Liver (tissue), 8 donors: ENCODE measurements at regions not wholly inside any gene's neighbourhood (a gene's known extent, or its start where the extent isn't known, plus 50 kb on each side); places are given as distances from the start of the nearest gene placed in this dataset.

Source experiments
- DNase-seq: peaks from one replicate; pipeline ENCODE4 v3.0.0-alpha.2; 2017; ENCODE audit warnings: low spot score
- H3K27ac ChIP-seq, 2 donors: one replicate each; pipeline ENCODE4 v1.7.0; 2013; ENCODE audit warnings: inconsistent platforms in 2 of 2, low read length in 2 of 2, control low read depth in 1 of 2, low read depth in 1 of 2, mild to moderate bottlenecking in 1 of 2
- H3K27me3 ChIP-seq, 4 donors: one replicate each; pipeline versions ENCODE4 v1.6.1 to v1.7.0; 2013; ENCODE audit warnings: low read length in 3 of 4, inconsistent platforms in 1 of 4, mild to moderate bottlenecking in 1 of 4, moderate library complexity in 1 of 4; ENCODE audit not compliant: control insufficient read depth in 4 of 4, insufficient read depth in 4 of 4
- H3K36me3 ChIP-seq, 4 donors: one replicate each; pipeline versions ENCODE4 v1.6.1 to v1.7.0; 2013; ENCODE audit warnings: low read length in 3 of 4, mild to moderate bottlenecking in 3 of 4, low read depth in 1 of 4, moderate library complexity in 1 of 4; ENCODE audit not compliant: control insufficient read depth in 4 of 4, insufficient read depth in 3 of 4
- H3K4me1 ChIP-seq, 4 donors: one replicate each; pipeline versions ENCODE4 v1.6.1 to v1.7.0; 2013; ENCODE audit warnings: low read length in 3 of 4, mild to moderate bottlenecking in 3 of 4, moderate library complexity in 1 of 4; ENCODE audit not compliant: control insufficient read depth in 4 of 4, insufficient read depth in 4 of 4
- H3K4me3 ChIP-seq, 3 donors: one replicate each; pipeline versions ENCODE4 v1.6.1 to v1.7.0; 2013; ENCODE audit warnings: low read length in 3 of 3, control low read depth in 1 of 3, low read depth in 1 of 3, mild to moderate bottlenecking in 1 of 3
- H3K9ac ChIP-seq, 2 donors: one replicate each; pipeline ENCODE4 v1.7.0; 2013; ENCODE audit warnings: low read length in 2 of 2, mild to moderate bottlenecking in 2 of 2, moderate library complexity in 2 of 2, control low read depth in 1 of 2, low read depth in 1 of 2
- H3K9me3 ChIP-seq, 4 donors: one replicate each; pipeline versions ENCODE4 v1.6.1 to v1.7.0; 2013; ENCODE audit warnings: low read length in 3 of 4; ENCODE audit not compliant: control insufficient read depth in 4 of 4
- FOXA1 ChIP-seq: IDR thresholded peaks from 2 replicates; pipeline ENCODE4 v1.6.1; 2016; ENCODE audit warnings: antibody characterized with exemption
- FOXA2 ChIP-seq: IDR thresholded peaks from 2 replicates; pipeline ENCODE4 v1.6.1; 2016; ENCODE audit warnings: antibody characterized with exemption
- HNF4A ChIP-seq, 2 donors: conservative IDR thresholded peaks; 2 replicates each; pipeline ENCODE4 v1.6.1; 2016; ENCODE audit warnings: antibody characterized with exemption in 2 of 2, mild to moderate bottlenecking in 2 of 2
- HNF4G ChIP-seq: IDR thresholded peaks from 2 replicates; pipeline ENCODE4 v1.6.1; 2016; ENCODE audit warnings: antibody characterized with exemption
- JUND ChIP-seq, 2 donors: IDR thresholded peaks; 2 replicates each; pipeline ENCODE4 v1.6.1; 2016; ENCODE audit warnings: antibody characterized with exemption in 2 of 2
- MAX ChIP-seq: IDR thresholded peaks from 2 replicates; pipeline ENCODE4 v1.6.1; 2016; ENCODE audit warnings: antibody characterized with exemption
- NR2F2 ChIP-seq: IDR thresholded peaks from 2 replicates; pipeline ENCODE4 v1.6.1; 2016; ENCODE audit warnings: antibody characterized with exemption
- RAD21 ChIP-seq, 2 donors: IDR thresholded peaks; 2 replicates each; pipeline ENCODE4 v1.6.1; 2016; ENCODE audit warnings: antibody characterized with exemption in 2 of 2, mild to moderate bottlenecking in 2 of 2
- SP1 ChIP-seq: IDR thresholded peaks from 2 replicates; pipeline ENCODE4 v1.6.1; 2018; ENCODE audit warnings: antibody characterized with exemption, mild to moderate bottlenecking
- YY1 ChIP-seq: IDR thresholded peaks from 2 replicates; pipeline ENCODE4 v1.6.1; 2016; ENCODE audit warnings: antibody characterized with exemption, mild to moderate bottlenecking
- WGBS: extraction: QIAGEN DNeasy Blood & Tissue Kit; methylation state at CpG from one replicate; pipeline ENCODE4 v1.1.7; 2013; 5-methylcytosine and 5-hydroxymethylcytosine counted together
- TF ChIP-seq, protein P1 (sequence below): IDR thresholded peaks from 2 replicates; pipeline ENCODE4 v1.6.1; 2016; ENCODE audit warnings: antibody characterized with exemption
- TF ChIP-seq, protein P2 (sequence below): fragments of 150-350 bp; IDR thresholded peaks from 2 replicates; pipeline ENCODE4 v1.5.1; 2017; ENCODE audit warnings: improper control_type of control experiment, low read depth, low read length; ENCODE audit not compliant: missing input control
- TF ChIP-seq, protein P3 (sequence below): IDR thresholded peaks from 2 replicates; pipeline ENCODE4 v1.6.1; 2016; ENCODE audit warnings: antibody characterized with exemption, mild to moderate bottlenecking
- TF ChIP-seq, protein P4 (sequence below): IDR thresholded peaks from 2 replicates; pipeline ENCODE4 v1.6.1; 2016; ENCODE audit warnings: antibody characterized with exemption
- donor health status: healthy.
- donor health status: healthy.
- donor health status: healthy.
- donor health status: healthy.
- donor health status: healthy.

DNA sequence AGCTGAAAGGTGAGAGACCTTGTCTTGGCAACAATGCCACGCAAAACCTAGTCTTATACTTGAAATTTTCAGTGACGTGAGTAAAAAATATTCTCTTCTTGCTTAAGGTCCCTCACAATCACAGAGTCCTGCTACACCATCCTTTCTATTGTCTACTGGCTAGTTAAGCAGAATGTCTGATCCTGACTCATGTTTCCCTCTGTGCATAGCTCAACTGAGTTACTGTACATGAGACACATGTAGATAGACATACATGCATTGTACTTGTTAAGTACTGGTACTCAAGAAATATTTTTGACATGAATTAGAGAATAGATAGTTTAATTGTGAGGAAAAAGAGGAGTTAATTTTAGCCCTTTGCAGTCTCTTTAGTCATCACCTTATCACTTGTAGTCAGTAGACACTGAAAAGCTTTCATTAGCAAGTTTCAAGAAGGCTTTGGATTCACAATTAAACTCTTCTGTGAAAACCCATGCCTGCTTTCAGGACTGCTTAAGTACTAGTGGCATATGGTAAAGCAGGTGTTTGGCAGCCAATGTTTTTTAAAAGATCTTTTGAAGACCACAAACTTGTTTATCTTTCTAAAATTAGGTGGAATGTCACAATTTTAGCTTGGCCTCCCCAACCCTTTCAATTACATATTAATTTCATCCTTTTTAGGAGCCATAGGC is 158.7 kb upstream of the CCDC150 start (continued):
- no peak for TF ChIP-seq FOXA1
- no peak for TF ChIP-seq JUND (IDR thresholded peaks at IDR 0.05)
- TF ChIP-seq FOXA2, result no peak
- no peak for TF ChIP-seq SP1

GRCh38 chr2:196481324-196481697 is 158.2 kb upstream of the CCDC150 start:
- TF ChIP-seq NR2F2 (no peak), JUND (IDR thresholded peaks at IDR 0.05) (no peak), MAX (no peak)
- TF ChIP-seq, protein P1, sequence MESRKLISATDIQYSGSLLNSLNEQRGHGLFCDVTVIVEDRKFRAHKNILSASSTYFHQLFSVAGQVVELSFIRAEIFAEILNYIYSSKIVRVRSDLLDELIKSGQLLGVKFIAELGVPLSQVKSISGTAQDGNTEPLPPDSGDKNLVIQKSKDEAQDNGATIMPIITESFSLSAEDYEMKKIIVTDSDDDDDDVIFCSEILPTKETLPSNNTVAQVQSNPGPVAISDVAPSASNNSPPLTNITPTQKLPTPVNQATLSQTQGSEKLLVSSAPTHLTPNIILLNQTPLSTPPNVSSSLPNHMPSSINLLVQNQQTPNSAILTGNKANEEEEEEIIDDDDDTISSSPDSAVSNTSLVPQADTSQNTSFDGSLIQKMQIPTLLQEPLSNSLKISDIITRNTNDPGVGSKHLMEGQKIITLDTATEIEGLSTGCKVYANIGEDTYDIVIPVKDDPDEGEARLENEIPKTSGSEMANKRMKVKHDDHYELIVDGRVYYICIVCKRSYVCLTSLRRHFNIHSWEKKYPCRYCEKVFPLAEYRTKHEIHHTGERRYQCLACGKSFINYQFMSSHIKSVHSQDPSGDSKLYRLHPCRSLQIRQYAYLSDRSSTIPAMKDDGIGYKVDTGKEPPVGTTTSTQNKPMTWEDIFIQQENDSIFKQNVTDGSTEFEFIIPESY, result no peak
- TF ChIP-seq, protein P2, sequence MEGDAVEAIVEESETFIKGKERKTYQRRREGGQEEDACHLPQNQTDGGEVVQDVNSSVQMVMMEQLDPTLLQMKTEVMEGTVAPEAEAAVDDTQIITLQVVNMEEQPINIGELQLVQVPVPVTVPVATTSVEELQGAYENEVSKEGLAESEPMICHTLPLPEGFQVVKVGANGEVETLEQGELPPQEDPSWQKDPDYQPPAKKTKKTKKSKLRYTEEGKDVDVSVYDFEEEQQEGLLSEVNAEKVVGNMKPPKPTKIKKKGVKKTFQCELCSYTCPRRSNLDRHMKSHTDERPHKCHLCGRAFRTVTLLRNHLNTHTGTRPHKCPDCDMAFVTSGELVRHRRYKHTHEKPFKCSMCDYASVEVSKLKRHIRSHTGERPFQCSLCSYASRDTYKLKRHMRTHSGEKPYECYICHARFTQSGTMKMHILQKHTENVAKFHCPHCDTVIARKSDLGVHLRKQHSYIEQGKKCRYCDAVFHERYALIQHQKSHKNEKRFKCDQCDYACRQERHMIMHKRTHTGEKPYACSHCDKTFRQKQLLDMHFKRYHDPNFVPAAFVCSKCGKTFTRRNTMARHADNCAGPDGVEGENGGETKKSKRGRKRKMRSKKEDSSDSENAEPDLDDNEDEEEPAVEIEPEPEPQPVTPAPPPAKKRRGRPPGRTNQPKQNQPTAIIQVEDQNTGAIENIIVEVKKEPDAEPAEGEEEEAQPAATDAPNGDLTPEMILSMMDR, result no peak
- TF ChIP-seq, protein P3, sequence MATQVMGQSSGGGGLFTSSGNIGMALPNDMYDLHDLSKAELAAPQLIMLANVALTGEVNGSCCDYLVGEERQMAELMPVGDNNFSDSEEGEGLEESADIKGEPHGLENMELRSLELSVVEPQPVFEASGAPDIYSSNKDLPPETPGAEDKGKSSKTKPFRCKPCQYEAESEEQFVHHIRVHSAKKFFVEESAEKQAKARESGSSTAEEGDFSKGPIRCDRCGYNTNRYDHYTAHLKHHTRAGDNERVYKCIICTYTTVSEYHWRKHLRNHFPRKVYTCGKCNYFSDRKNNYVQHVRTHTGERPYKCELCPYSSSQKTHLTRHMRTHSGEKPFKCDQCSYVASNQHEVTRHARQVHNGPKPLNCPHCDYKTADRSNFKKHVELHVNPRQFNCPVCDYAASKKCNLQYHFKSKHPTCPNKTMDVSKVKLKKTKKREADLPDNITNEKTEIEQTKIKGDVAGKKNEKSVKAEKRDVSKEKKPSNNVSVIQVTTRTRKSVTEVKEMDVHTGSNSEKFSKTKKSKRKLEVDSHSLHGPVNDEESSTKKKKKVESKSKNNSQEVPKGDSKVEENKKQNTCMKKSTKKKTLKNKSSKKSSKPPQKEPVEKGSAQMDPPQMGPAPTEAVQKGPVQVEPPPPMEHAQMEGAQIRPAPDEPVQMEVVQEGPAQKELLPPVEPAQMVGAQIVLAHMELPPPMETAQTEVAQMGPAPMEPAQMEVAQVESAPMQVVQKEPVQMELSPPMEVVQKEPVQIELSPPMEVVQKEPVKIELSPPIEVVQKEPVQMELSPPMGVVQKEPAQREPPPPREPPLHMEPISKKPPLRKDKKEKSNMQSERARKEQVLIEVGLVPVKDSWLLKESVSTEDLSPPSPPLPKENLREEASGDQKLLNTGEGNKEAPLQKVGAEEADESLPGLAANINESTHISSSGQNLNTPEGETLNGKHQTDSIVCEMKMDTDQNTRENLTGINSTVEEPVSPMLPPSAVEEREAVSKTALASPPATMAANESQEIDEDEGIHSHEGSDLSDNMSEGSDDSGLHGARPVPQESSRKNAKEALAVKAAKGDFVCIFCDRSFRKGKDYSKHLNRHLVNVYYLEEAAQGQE, result no peak
- Histone ChIP-seq H3K9me3 (no peaks in the 10 kb centered on the region), H3K27me3 (no peaks in the 10 kb centered on the region), H3K27ac (no peak overlapping the region), H3K4me1 (no peaks in the 10 kb centered on the region), H3K36me3 (no peaks in the 10 kb centered on the region), H3K4me3 (no peak overlapping the region), H3K9ac (no peak overlapping the region)
- 86% methylated on average over 3 of the region's 3 CpGs for WGBS
- no peak for DNase-seq

DNA sequence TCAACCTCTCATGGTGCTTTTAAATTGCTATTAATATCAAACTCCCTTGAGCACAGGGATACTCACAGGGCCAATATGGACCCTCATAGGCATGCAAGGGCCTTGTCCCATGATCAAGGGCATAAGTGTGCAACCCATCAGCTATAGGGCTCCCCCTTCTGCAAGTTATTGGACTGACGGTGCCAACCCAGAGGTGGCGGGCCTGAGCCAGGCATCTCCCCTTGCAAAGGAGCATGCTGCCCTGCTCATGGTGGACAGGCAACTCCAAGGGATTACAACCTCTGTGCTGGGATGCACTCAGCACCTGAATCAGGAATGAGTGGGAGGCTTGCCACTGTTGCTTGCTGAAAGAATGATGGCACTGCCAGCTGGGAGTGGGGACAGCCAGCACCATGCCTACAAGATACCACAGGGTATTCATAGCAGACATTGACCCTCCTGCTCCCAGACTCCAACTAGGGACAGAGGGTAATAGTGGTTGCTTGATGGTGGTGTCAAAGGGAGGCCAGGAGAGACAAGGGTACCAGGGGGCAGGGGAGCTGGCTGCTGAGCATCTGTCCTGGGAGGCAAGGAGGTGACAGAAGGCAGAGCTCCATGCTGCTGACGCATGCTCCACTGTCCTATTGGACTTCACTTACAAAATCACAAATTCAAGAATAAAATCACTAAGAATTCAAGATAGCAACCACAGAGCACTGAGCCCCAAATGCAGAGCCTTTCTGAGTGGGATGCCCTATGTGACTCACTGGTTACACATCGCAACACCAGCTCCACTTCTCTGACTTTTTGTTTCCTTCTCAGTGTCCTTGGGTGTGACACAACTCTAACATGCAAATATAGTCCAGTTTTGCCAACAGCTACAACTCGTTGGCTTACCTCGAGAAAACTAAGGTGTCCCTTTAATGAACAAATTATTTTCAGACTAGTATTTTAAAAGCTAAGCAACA is 157.1 kb upstream of the CCDC150 start:
- Histone ChIP-seq H3K9ac (no peak overlapping the region), H3K4me3 (no peak overlapping the region), H3K27ac (no peak overlapping the region), H3K27me3 (no peaks in the 10 kb centered on the region), H3K9me3 (no peaks in the 10 kb centered on the region), H3K4me1 (no peaks in the 10 kb centered on the region), H3K36me3 (no peaks in the 10 kb centered on the region)
- no peak for DNase-seq
- 92% methylated on average over 6 of the region's 6 CpGs for WGBS
- TF ChIP-seq RAD21 (IDR thresholded peaks at IDR 0.05) (no peak), MAX (no peak), HNF4G (no peak), FOXA1 (no peak), YY1 (no peak), NR2F2 (no peak), SP1 (no peak), HNF4A (conservative IDR thresholded peaks at IDR 0.05) (no peak), FOXA2 (no peak)
- TF ChIP-seq, protein P4, sequence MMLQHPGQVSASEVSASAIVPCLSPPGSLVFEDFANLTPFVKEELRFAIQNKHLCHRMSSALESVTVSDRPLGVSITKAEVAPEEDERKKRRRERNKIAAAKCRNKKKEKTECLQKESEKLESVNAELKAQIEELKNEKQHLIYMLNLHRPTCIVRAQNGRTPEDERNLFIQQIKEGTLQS, result no peak
- TF ChIP-seq, protein P3, result no peak
